Suprapubic skin (tissue), 4 donors: ENCODE measurements at regions not wholly inside any gene's neighbourhood (a gene's known extent, or its start where the extent isn't known, plus 50 kb on each side); places are given as distances from the start of the nearest gene placed in this dataset.

Source experiments
- CTCF ChIP-seq, 2 donors: fragments of 200-600 bp in 1 of 2; fragments of 450-650 bp in 1 of 2; sonication (generic) in 1 of 2; IDR thresholded peaks; one replicate each; pipeline ENCODE4 v1.5.1; 2016 to 2019; ENCODE audit warnings: antibody characterized with exemption in 2 of 2, mild to moderate bottlenecking in 1 of 2, moderate library complexity in 1 of 2
- EP300 ChIP-seq: sonication (generic); formaldehyde crosslinking; IDR thresholded peaks from one replicate; pipeline ENCODE4 v1.6.1; 2017; ENCODE audit warnings: antibody characterized with exemption
- POLR2A ChIP-seq, 2 donors: fragments of 450-650 bp; IDR thresholded peaks; one replicate each; pipeline ENCODE4 v1.6.1; 2017; ENCODE audit warnings: antibody characterized with exemption in 2 of 2, mild to moderate bottlenecking in 2 of 2, moderate library complexity in 2 of 2
- POLR2AphosphoS5 ChIP-seq, 3 donors: sonication (generic); formaldehyde crosslinking; IDR thresholded peaks; one replicate each; pipeline ENCODE4 v1.6.1; 2017; ENCODE audit warnings: antibody characterized with exemption in 3 of 3

GRCh38 chr2:55763721-55764120, 70.1 kb upstream of the PNPT1 start:
- TF ChIP-seq EP300: no peak
- TF ChIP-seq CTCF (IDR thresholded peaks at IDR 0.05): no peak
- no peak for TF ChIP-seq POLR2AphosphoS5 (IDR thresholded peaks at IDR 0.05)
- no peak for TF ChIP-seq POLR2A (IDR thresholded peaks at IDR 0.05)
